Suprapubic skin (tissue), 3 donors: ENCODE measurements at regions not wholly inside any gene's neighbourhood (a gene's known extent, or its start where the extent isn't known, plus 50 kb on each side); places are given as distances from the start of the nearest gene placed in this dataset.

ENCODE experiments used
- POLR2A ChIP-seq, 2 donors: fragments of 450-650 bp; IDR thresholded peaks; one replicate each; pipeline ENCODE4 v1.6.1; 2017; ENCODE audit warnings: antibody characterized with exemption in 2 of 2, mild to moderate bottlenecking in 2 of 2, moderate library complexity in 2 of 2
- TF ChIP-seq, protein P1 (sequence below), 2 donors: fragments of 200-600 bp in 1 of 2; fragments of 450-650 bp in 1 of 2; sonication (generic) in 1 of 2; IDR thresholded peaks; one replicate each; pipeline ENCODE4 v1.5.1; 2016 to 2019; ENCODE audit warnings: antibody characterized with exemption in 2 of 2, mild to moderate bottlenecking in 1 of 2, moderate library complexity in 1 of 2

DNA sequence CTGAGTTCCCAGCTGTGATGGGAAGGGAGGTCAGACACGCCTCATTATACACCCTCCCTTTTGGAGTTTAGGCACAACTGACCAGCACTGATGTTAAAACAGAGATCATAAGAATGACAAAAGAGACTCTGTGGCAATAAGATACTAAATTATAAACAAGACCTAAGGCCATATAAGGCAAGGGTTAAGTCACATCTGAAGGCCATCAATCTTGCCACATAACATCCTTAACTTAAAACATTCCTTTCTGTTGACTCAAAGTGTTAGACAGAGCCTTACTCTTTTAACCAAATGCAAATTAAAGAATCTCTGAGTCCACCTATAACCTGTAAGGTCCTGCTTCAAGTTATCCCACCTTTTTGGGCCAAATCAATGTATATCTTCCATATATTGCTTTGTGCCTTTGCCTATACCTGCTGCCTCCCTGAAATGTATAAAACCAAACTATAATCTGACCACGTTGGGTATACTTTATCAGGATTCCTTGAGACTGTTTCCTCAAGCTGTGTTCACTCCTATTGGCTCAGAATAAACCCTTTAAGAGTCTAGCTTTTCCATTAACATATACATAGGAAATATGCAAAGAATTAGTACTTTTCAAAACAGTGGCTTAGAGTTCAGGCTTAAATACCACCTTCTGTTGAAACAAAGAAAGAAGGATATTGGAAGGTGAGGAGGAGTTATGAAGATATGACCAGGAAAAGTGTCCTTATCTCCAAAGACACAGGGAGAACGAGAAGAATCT is 214.4 kb upstream of the PPP1R2C start:
- TF ChIP-seq, protein P1, sequence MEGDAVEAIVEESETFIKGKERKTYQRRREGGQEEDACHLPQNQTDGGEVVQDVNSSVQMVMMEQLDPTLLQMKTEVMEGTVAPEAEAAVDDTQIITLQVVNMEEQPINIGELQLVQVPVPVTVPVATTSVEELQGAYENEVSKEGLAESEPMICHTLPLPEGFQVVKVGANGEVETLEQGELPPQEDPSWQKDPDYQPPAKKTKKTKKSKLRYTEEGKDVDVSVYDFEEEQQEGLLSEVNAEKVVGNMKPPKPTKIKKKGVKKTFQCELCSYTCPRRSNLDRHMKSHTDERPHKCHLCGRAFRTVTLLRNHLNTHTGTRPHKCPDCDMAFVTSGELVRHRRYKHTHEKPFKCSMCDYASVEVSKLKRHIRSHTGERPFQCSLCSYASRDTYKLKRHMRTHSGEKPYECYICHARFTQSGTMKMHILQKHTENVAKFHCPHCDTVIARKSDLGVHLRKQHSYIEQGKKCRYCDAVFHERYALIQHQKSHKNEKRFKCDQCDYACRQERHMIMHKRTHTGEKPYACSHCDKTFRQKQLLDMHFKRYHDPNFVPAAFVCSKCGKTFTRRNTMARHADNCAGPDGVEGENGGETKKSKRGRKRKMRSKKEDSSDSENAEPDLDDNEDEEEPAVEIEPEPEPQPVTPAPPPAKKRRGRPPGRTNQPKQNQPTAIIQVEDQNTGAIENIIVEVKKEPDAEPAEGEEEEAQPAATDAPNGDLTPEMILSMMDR (IDR thresholded peaks at IDR 0.05), result no peak
- TF ChIP-seq POLR2A (IDR thresholded peaks at IDR 0.05), result no peak
